GM23338 (cell line): ENCODE measurements at regions not wholly inside any gene's neighbourhood (a gene's known extent, or its start where the extent isn't known, plus 50 kb on each side); places are given as distances from the start of the nearest gene placed in this dataset.

ENCODE experiments used
- CREB1 ChIP-seq: fragments of 250-450 bp; sonication (Bioruptor Pico); IDR thresholded peaks from 2 replicates; pipeline ENCODE4 v1.5.0; 2020; ENCODE audit warnings: low read depth, mild to moderate bottlenecking, moderate library complexity
- CTCF ChIP-seq, 2 experiments: fragments of 200-600 bp in 1 of 2; sonication (generic) in 1 of 2; conservative IDR thresholded peaks; 2 replicates each; pipeline versions ENCODE4 v1.5.1 to v1.6.1; 2016 to 2017; ENCODE audit warnings: antibody characterized with exemption in 2 of 2, low read depth in 2 of 2, mild to moderate bottlenecking in 2 of 2, moderate library complexity in 1 of 2
- EZH2 ChIP-seq: fragments of 200-600 bp; sonication (generic); IDR thresholded peaks from one replicate; pipeline ENCODE4 v1.8.0; 2017; ENCODE audit warnings: antibody characterized with exemption, mild to moderate bottlenecking, low read depth; ENCODE audit not compliant: unreplicated experiment
- EZH2phosphoT487 ChIP-seq: fragments of 200-600 bp; sonication (generic); IDR thresholded peaks from one replicate; pipeline ENCODE4 v1.8.1; 2018; ENCODE audit warnings: antibody characterized with exemption; ENCODE audit not compliant: unreplicated experiment
- JUNB ChIP-seq: IDR thresholded peaks from one replicate; pipeline ENCODE4 v1.6.1; 2016; ENCODE audit warnings: antibody characterized with exemption; ENCODE audit not compliant: unreplicated experiment
- POLR2AphosphoS5 ChIP-seq: IDR thresholded peaks from 2 replicates; pipeline ENCODE4 v1.6.1; 2016; ENCODE audit warnings: antibody characterized with exemption, low read depth
- REST ChIP-seq: IDR thresholded peaks from one replicate; pipeline ENCODE4 v1.6.1; 2018; ENCODE audit warnings: antibody characterized with exemption; ENCODE audit not compliant: unreplicated experiment

- TF ChIP-seq EZH2, result no peak
- no peak for TF ChIP-seq CTCF (conservative IDR thresholded peaks at IDR 0.05; ENCODE audit: low read depth in 2 of 2)
- no peak for TF ChIP-seq JUNB
- TF ChIP-seq POLR2AphosphoS5, result no peak
- TF ChIP-seq EZH2phosphoT487, result no peak
- no peak for TF ChIP-seq REST
- TF ChIP-seq CREB1 (CRISPR knock-in tag), result no peak
Observed at GRCh38 chr12:34109390-34109789, 87.1 kb downstream of the ALG10 start.
